ENCODE measurements at regions not wholly inside any gene's neighbourhood (a gene's known extent, or its start where the extent isn't known, plus 50 kb on each side); places are given as distances from the start of the nearest gene placed in this dataset.

GRCh38 chr14:104514156-104514848, 65.3 kb upstream of the C14orf180 start:
- DNase-seq (ENCODE audit: low spot score), result no peak

GRCh38 chr14:104515059-104515810, 64.3 kb upstream of the C14orf180 start:
- no peak for DNase-seq (ENCODE audit: low spot score)

DNA sequence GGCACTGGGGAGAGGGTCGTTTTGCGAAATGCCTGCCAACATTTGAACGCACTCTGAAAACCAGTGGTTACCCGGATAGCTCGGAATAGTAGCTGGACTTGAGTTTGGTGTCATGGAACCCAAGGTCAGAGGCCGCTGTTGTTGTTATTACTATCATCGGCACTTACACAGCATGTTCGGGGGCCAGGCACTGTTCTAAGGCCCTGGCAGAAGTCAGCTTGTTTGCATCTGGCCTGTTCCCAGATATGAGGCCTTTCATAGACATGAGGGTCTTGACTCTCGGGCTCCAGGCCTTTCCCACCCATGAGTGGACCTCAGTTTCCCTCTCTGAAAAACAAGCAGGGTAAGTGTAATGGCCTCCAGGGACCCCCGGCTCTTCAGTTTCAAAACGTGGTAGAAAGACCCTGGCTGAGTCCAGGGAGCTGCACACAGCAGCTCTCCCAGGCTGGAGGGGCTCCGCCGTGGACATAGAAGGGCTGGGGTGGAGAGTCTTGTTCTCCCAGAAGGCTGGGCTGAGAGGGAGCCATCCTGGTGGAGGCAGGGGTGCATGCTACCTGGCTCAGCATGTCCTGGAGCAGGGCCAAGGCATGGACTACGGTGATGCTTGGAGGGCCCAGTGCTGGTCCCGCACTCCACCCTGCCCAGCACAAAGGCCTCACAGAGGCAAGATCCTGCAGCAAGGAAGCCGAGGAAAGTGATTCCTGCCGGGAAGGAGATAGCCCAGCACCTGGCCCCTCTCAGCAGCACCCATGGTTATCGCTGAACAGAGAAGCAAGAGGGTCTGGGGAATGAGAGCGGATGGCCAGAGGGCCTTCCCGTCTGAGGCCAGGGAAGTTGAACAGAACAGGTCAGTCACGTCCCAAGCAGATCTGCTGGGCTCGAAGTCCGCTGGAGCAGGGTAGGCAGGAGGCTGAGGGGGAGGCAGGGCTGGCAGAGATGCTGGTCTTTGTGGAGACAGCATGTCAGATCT, 63.5 kb upstream of the C14orf180 start:
- no peak for DNase-seq (ENCODE audit: low spot score)

DNA sequence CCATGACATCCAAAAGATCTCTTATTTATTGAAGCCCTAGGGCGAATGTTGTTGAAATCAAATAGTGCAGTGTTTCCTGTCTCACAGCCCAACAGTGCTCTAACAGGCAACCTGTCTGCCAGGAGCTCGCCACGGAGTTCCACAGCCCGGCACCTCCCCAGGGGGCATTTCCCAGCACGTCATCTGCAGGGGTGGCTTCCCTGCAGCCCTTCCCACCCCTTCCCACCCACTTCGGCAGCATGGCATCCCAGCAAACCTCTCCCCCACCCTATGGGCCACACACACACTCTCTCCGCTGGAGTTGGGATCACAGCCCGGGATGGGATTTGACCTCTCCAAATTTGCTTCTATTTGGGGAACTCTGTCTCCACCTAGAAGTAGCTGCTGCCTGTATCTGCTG, 62.7 kb upstream of the C14orf180 start:
- no peak for DNase-seq (ENCODE audit: low spot score)

GRCh38 chr14:104517426-104517825, 62.1 kb upstream of the C14orf180 start:
- no peak for DNase-seq (ENCODE audit: low spot score)

GRCh38 chr14:104517867-104518266, 61.7 kb upstream of the C14orf180 start:
- no peak for DNase-seq (ENCODE audit: low spot score)

GRCh38 chr14:104518659-104519350, 60.8 kb upstream of the C14orf180 start:
- DNase-seq (ENCODE audit: low spot score), result no peak

DNA sequence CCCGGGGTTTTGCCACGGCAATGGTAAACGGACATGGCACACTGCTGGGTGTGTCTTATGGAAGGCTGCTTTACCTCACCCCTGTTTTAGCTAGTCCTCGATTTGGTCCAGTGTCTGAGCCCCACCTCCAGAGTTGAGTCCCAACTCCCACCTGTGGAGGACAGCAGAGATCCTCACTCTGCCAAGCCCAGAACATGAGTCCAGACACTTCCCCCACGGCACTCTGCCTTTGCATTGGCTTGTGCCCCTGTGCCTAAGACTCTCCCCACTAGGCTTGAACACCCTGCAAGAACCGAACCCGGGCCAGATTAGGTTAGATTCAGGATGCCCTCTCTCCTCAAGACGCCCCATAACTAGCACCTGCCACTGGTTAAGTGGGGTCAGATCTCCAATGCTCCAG, 59.8 kb upstream of the C14orf180 start:
- no peak for DNase-seq (ENCODE audit: low spot score)

- DNase-seq (ENCODE audit: low spot score), result no peak
Measured at GRCh38 chr14:104520620-104521410, 58.7 kb upstream of the C14orf180 start.

- DNase-seq (ENCODE audit: low spot score), result no peak
Measured at GRCh38 chr14:104521816-104522745, 57.5 kb upstream of the C14orf180 start.

- DNase-seq (ENCODE audit: low spot score), result no peak
Measured at GRCh38 chr14:104522926-104523545, 56.5 kb upstream of the C14orf180 start.

DNA sequence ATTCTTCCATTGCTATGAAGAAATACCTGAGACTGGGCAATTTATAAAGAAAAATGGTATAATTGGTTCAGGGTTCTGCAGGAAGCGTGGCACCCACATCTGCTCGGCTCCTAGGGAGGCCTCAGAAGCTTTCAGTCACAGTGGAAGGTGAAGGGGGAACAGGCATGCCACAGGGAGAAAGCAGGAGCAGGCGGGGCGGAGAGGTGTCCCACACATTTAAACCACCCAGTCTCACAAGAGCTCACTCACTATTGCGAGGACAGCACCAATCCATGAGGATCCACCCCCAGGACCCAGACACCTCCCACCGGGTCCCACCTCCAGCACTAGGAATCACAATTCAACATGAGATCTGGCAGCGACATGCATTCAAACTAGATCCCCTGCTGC, 56.0 kb upstream of the C14orf180 start:
- DNase-seq (ENCODE audit: low spot score), result no peak

- no peak for DNase-seq (ENCODE audit: low spot score)
Measured at GRCh38 chr14:104524726-104525125, 54.8 kb upstream of the C14orf180 start.

GRCh38 chr14:104526723-104527645, 52.6 kb upstream of the C14orf180 start:
- no peak for DNase-seq (ENCODE audit: low spot score)

GRCh38 chr14:104527857-104528459, 51.6 kb upstream of the C14orf180 start:
- DNase-seq (ENCODE audit: low spot score), result no peak

GRCh38 chr14:104528496-104528895, 51.1 kb upstream of the C14orf180 start:
- DNase-seq (ENCODE audit: low spot score), result no peak

Measured in SW480 (cell line).